ENCODE measurements at regions not wholly inside any gene's neighbourhood (a gene's known extent, or its start where the extent isn't known, plus 50 kb on each side); places are given as distances from the start of the nearest gene placed in this dataset.

GRCh38 chr6:18527836-18528743 is 140.9 kb downstream of the RNF144B start:
- H3K9me3 Mint-ChIP-seq: no peaks in the 10 kb centered on the region
- DNase-seq (ENCODE audit: low spot score in 2 of 2, unreplicated experiment in 2 of 2): no peak
- peaks cover 4% of the 10 kb centered on the region for H3K27me3 Mint-ChIP-seq (ENCODE audit: low read depth)
- no peaks in the 10 kb centered on the region for H3K4me1 Mint-ChIP-seq
- H3K27ac Mint-ChIP-seq: no peak overlapping the region
- no peak overlapping the region for H3K4me3 Mint-ChIP-seq
- TF ChIP-seq, protein P1, sequence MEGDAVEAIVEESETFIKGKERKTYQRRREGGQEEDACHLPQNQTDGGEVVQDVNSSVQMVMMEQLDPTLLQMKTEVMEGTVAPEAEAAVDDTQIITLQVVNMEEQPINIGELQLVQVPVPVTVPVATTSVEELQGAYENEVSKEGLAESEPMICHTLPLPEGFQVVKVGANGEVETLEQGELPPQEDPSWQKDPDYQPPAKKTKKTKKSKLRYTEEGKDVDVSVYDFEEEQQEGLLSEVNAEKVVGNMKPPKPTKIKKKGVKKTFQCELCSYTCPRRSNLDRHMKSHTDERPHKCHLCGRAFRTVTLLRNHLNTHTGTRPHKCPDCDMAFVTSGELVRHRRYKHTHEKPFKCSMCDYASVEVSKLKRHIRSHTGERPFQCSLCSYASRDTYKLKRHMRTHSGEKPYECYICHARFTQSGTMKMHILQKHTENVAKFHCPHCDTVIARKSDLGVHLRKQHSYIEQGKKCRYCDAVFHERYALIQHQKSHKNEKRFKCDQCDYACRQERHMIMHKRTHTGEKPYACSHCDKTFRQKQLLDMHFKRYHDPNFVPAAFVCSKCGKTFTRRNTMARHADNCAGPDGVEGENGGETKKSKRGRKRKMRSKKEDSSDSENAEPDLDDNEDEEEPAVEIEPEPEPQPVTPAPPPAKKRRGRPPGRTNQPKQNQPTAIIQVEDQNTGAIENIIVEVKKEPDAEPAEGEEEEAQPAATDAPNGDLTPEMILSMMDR (IDR thresholded peaks at IDR 0.05; ENCODE audit: unreplicated experiment): peak; percentile 53
- H3K36me3 Mint-ChIP-seq: no peaks in the 10 kb centered on the region

DNA sequence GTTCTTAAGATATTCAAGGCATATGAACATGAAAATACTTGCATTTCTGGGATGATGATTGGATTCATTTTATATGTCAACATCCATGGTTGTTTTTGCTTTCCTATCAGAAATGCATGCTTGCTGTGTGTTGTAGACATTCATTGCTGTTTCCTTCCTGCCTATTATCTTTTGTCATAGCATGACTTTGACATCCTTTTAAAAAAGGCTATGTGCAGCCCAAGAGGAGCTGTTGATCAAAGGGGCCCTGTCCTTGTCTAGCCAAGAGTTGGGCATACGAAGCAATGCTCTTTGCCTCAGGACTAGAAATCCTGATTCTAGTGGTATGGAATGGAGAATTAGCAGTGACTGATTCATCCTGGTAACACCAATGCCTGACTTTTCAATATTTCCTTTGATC is 143.1 kb downstream of the RNF144B start:
- TF ChIP-seq, protein P1 (IDR thresholded peaks at IDR 0.05; ENCODE audit: unreplicated experiment): no peak
- Mint-ChIP-seq H3K9me3 (no peaks in the 10 kb centered on the region), H3K36me3 (no peaks in the 10 kb centered on the region), H3K27ac (no peak overlapping the region), H3K27me3 (ENCODE audit: low read depth) (peaks cover 6% of the 10 kb centered on the region), H3K4me1 (peaks cover 9% of the 10 kb centered on the region), H3K4me3 (no peak overlapping the region)
- no peak for DNase-seq (ENCODE audit: low spot score in 2 of 2, unreplicated experiment in 2 of 2)

- peaks cover 18% of the 10 kb centered on the region for H3K4me1 Mint-ChIP-seq
- TF ChIP-seq, protein P1 (IDR thresholded peaks at IDR 0.05; ENCODE audit: unreplicated experiment): no peak
- peaks cover 6% of the 10 kb centered on the region for H3K27me3 Mint-ChIP-seq (ENCODE audit: low read depth)
- no peak for DNase-seq (ENCODE audit: low spot score in 2 of 2, unreplicated experiment in 2 of 2)
- no peak overlapping the region for H3K4me3 Mint-ChIP-seq
- H3K9me3 Mint-ChIP-seq: no peaks in the 10 kb centered on the region
- H3K27ac Mint-ChIP-seq: no peak overlapping the region
- no peaks in the 10 kb centered on the region for H3K36me3 Mint-ChIP-seq
Measured at GRCh38 chr6:18532139-18532538, 145.0 kb downstream of the RNF144B start.

DNA sequence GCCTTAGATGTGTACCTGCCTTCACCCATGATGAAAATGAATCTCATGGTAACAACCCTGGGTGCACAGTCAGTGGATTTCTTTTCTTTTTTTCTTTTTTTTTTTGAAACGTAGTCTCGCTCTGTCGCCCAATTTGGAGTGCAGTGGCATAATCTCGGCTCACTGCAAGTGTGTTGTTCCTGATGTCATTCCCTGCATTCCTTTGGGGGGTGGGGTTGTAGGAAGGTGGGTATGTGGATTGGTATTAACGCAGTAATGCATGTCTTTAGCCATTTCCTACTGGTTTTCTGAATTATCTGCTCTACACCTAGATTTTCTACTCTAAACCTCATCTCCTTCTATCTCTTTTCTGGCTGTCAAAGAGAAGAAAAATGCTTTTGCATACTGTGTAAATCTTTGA is 146.6 kb downstream of the RNF144B start:
- H3K4me3 Mint-ChIP-seq: no peak overlapping the region
- H3K36me3 Mint-ChIP-seq: no peaks in the 10 kb centered on the region
- H3K27ac Mint-ChIP-seq: no peak overlapping the region
- DNase-seq (ENCODE audit: low spot score in 2 of 2, unreplicated experiment in 2 of 2): no peak
- TF ChIP-seq, protein P1 (IDR thresholded peaks at IDR 0.05; ENCODE audit: unreplicated experiment): no peak
- peaks cover under 1% of the 10 kb centered on the region for H3K9me3 Mint-ChIP-seq
- peaks cover 19% of the 10 kb centered on the region for H3K4me1 Mint-ChIP-seq
- peaks cover 6% of the 10 kb centered on the region for H3K27me3 Mint-ChIP-seq (ENCODE audit: low read depth)

DNA sequence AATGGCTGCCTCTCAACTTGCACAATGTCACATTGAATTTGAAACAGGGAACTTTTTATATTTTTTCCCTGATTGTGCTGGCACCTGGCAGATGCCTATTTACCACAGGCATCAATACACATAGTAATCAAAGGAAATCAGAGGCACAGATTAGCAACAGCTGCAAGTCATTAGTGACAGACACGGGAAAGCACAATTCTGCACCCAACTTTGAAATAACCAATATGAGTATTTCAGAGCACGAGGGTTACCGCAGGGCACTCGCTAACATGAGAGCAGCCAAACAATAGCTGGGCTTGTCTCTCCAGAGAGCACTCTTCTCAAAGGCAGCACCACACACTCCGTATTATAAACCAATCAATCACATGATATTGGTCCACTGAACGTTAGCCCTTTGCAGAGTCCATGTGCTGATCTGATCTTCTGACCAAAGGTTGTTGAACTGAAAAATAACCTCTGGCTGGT is 149.5 kb downstream of the RNF144B start:
- DNase-seq (ENCODE audit: low spot score in 2 of 2, unreplicated experiment in 2 of 2): no peak
- TF ChIP-seq, protein P1 (IDR thresholded peaks at IDR 0.05; ENCODE audit: unreplicated experiment): no peak
- H3K4me3 Mint-ChIP-seq: no peak overlapping the region
- peaks cover 10% of the 10 kb centered on the region for H3K27me3 Mint-ChIP-seq (ENCODE audit: low read depth)
- peaks cover 4% of the 10 kb centered on the region for H3K9me3 Mint-ChIP-seq
- no peak overlapping the region for H3K27ac Mint-ChIP-seq
- H3K36me3 Mint-ChIP-seq: no peaks in the 10 kb centered on the region
- H3K4me1 Mint-ChIP-seq: peaks cover 19% of the 10 kb centered on the region
